ENCODE measurements at regions not wholly inside any gene's neighbourhood (a gene's known extent, or its start where the extent isn't known, plus 50 kb on each side); places are given as distances from the start of the nearest gene placed in this dataset.

DNA sequence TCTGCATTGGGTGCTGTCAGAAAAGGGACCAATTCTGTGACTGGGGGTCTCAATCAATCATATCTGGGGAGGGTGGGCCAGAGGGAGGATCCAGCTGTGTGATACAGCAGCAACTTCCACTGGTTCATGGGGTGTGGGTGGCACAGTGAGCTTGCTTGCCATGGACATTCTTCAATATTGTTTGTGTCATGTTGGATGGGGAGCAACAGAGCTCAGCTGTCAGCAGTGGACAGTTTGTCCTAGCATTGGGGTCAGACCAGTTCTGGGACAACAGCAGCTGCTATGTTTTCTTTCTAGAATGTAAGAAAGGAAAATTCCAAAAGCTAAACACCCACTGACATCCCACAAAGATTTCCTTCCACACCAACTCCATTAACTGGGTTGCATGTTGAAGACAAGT, 221.9 kb upstream of the CDH4 start:
- no peak for TF ChIP-seq TAF1 (IDR thresholded peaks at IDR 0.05; ENCODE audit: borderline replicate concordance, insufficient read depth, low read length)
- TF ChIP-seq FOXP2 (optimal IDR thresholded peaks at IDR 0.05; ENCODE audit: borderline replicate concordance, extremely low read depth, extremely low read length, insufficient read depth) = no peak
- TF ChIP-seq, protein P1, sequence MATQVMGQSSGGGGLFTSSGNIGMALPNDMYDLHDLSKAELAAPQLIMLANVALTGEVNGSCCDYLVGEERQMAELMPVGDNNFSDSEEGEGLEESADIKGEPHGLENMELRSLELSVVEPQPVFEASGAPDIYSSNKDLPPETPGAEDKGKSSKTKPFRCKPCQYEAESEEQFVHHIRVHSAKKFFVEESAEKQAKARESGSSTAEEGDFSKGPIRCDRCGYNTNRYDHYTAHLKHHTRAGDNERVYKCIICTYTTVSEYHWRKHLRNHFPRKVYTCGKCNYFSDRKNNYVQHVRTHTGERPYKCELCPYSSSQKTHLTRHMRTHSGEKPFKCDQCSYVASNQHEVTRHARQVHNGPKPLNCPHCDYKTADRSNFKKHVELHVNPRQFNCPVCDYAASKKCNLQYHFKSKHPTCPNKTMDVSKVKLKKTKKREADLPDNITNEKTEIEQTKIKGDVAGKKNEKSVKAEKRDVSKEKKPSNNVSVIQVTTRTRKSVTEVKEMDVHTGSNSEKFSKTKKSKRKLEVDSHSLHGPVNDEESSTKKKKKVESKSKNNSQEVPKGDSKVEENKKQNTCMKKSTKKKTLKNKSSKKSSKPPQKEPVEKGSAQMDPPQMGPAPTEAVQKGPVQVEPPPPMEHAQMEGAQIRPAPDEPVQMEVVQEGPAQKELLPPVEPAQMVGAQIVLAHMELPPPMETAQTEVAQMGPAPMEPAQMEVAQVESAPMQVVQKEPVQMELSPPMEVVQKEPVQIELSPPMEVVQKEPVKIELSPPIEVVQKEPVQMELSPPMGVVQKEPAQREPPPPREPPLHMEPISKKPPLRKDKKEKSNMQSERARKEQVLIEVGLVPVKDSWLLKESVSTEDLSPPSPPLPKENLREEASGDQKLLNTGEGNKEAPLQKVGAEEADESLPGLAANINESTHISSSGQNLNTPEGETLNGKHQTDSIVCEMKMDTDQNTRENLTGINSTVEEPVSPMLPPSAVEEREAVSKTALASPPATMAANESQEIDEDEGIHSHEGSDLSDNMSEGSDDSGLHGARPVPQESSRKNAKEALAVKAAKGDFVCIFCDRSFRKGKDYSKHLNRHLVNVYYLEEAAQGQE (IDR thresholded peaks at IDR 0.05; ENCODE audit: insufficient read depth in 1 of 2, low read depth in 2 of 2, low read length in 2 of 2) = no peak
- TF ChIP-seq SIN3A (IDR thresholded peaks at IDR 0.05; ENCODE audit: borderline replicate concordance, insufficient read depth, low read length) = no peak
- TF ChIP-seq POLR2AphosphoS5 (IDR thresholded peaks at IDR 0.05; ENCODE audit: low read depth, low read length) = no peak

DNA sequence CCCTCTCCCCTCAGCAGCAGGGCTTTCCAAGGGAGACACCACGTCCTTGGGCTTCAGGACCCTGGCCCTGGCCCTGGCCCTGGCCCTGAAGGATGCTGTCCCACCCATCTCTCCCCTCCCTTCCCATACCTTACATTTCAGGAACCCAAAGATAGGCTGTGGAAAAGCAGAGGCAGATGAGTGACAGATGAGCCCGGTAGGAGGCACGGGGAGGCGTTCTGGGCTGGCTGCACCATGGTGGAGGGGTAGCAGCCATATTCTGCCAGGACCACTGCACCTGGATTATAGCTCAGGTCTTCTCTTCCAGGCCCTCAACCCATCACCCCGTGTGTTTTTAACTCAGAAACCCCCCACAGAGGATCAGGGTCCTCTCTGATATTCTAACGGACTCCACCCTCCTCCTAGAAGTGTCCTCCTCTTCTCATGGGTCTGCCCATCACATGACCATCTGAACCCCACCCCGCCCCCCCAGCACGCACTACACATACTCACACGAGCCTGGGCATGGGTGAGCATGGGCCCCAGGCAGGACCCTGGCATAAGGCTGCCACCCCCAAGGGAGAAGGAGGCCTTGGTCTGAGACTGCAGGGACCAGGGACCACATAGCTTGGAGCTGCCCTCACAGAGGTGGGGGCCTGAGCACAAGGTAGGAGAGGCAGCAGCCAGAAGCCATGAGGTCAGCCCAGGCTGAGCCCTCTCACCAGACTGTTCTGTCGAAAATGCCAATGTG, 220.8 kb upstream of the CDH4 start:
- no peak for TF ChIP-seq SIN3A (IDR thresholded peaks at IDR 0.05; ENCODE audit: borderline replicate concordance, insufficient read depth, low read length)
- no peak for TF ChIP-seq TAF1 (IDR thresholded peaks at IDR 0.05; ENCODE audit: borderline replicate concordance, insufficient read depth, low read length)
- TF ChIP-seq, protein P1 (IDR thresholded peaks at IDR 0.05; ENCODE audit: insufficient read depth in 1 of 2, low read depth in 2 of 2, low read length in 2 of 2) = no peak
- no peak for TF ChIP-seq FOXP2 (optimal IDR thresholded peaks at IDR 0.05; ENCODE audit: borderline replicate concordance, extremely low read depth, extremely low read length, insufficient read depth)
- no peak for TF ChIP-seq POLR2AphosphoS5 (IDR thresholded peaks at IDR 0.05; ENCODE audit: low read depth, low read length)

DNA sequence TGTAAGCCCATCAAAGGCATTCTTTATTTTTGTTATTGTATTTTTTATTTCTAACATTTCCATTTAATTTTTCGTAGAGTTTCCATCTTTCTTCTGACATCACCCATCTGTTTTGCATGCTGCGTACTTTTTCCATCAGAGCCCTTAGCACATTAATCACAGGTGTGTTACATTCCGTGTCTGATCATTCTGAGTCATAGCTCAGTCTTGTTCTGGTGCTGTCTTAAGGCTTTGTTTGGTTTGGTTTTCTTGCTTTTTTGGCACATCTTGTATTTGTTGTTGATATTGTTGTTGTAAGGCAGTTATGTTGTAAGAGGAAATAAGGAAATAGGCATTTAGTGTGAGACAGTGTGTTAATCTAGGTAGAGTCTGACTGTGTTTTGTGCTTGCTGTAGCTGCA, 214.6 kb upstream of the CDH4 start:
- TF ChIP-seq, protein P1 (IDR thresholded peaks at IDR 0.05; ENCODE audit: insufficient read depth in 1 of 2, low read depth in 2 of 2, low read length in 2 of 2) = no peak
- no peak for TF ChIP-seq POLR2AphosphoS5 (IDR thresholded peaks at IDR 0.05; ENCODE audit: low read depth, low read length)
- no peak for TF ChIP-seq SIN3A (IDR thresholded peaks at IDR 0.05; ENCODE audit: borderline replicate concordance, insufficient read depth, low read length)
- TF ChIP-seq FOXP2 (optimal IDR thresholded peaks at IDR 0.05; ENCODE audit: borderline replicate concordance, extremely low read depth, extremely low read length, insufficient read depth) = no peak
- no peak for TF ChIP-seq TAF1 (IDR thresholded peaks at IDR 0.05; ENCODE audit: borderline replicate concordance, insufficient read depth, low read length)

GRCh38 chr20:61041481-61041880, 210.6 kb upstream of the CDH4 start:
- no peak for TF ChIP-seq POLR2AphosphoS5 (IDR thresholded peaks at IDR 0.05; ENCODE audit: low read depth, low read length)
- TF ChIP-seq, protein P1 (IDR thresholded peaks at IDR 0.05; ENCODE audit: insufficient read depth in 1 of 2, low read depth in 2 of 2, low read length in 2 of 2) = no peak
- TF ChIP-seq FOXP2 (optimal IDR thresholded peaks at IDR 0.05; ENCODE audit: borderline replicate concordance, extremely low read depth, extremely low read length, insufficient read depth) = no peak
- no peak for TF ChIP-seq SIN3A (IDR thresholded peaks at IDR 0.05; ENCODE audit: borderline replicate concordance, insufficient read depth, low read length)
- TF ChIP-seq TAF1 (IDR thresholded peaks at IDR 0.05; ENCODE audit: borderline replicate concordance, insufficient read depth, low read length) = no peak

All from PFSK-1 (cell line).